Medulla oblongata (tissue), 1 donor: ENCODE measurements at regions not wholly inside any gene's neighbourhood (a gene's known extent, or its start where the extent isn't known, plus 50 kb on each side); places are given as distances from the start of the nearest gene placed in this dataset.

Source experiments
- DNase-seq: peaks from one replicate; pipeline ENCODE4 v3.0.0-alpha.2; 2015; ENCODE audit errors: extremely low spot score

GRCh38 chr22:47388778-47389177 lies 626.3 kb downstream of the TBC1D22A start:
- DNase-seq, result no peak

GRCh38 chr22:47388331-47388730 lies 625.9 kb downstream of the TBC1D22A start:
- no peak for DNase-seq

GRCh38 chr22:47386812-47387510 lies 624.5 kb downstream of the TBC1D22A start:
- peak; percentile 3 for DNase-seq

- no peak for DNase-seq
These were observed 622.5 kb downstream of the TBC1D22A start for GRCh38 chr22:47384977-47385376.

GRCh38 chr22:47382164-47382890 lies 619.9 kb downstream of the TBC1D22A start:
- DNase-seq, result no peak

- DNase-seq, result no peak
These were observed 618.8 kb downstream of the TBC1D22A start for GRCh38 chr22:47381240-47381639.

- DNase-seq, result no peak
These were observed 618.2 kb downstream of the TBC1D22A start for GRCh38 chr22:47380692-47381091.

GRCh38 chr22:47379037-47379436 lies 616.6 kb downstream of the TBC1D22A start:
- no peak for DNase-seq

GRCh38 chr22:47377926-47378560 lies 615.6 kb downstream of the TBC1D22A start:
- no peak for DNase-seq

- no peak for DNase-seq
These were observed 614.6 kb downstream of the TBC1D22A start for GRCh38 chr22:47376901-47377505.

- no peak for DNase-seq
These were observed 613.9 kb downstream of the TBC1D22A start for GRCh38 chr22:47376322-47376700.

GRCh38 chr22:47375621-47376321 lies 613.3 kb downstream of the TBC1D22A start:
- DNase-seq, result no peak

- DNase-seq, result no peak
These were observed 612.6 kb downstream of the TBC1D22A start for GRCh38 chr22:47374901-47375575.

- no peak for DNase-seq
These were observed 611.9 kb downstream of the TBC1D22A start for GRCh38 chr22:47374273-47374771.

GRCh38 chr22:47373648-47374272 lies 611.3 kb downstream of the TBC1D22A start:
- no peak for DNase-seq

- DNase-seq, result no peak
These were observed 610.3 kb downstream of the TBC1D22A start for GRCh38 chr22:47372596-47373385.

GRCh38 chr22:47372111-47372581 lies 609.7 kb downstream of the TBC1D22A start:
- no peak for DNase-seq

- DNase-seq, result no peak
These were observed 609.0 kb downstream of the TBC1D22A start for GRCh38 chr22:47371263-47372090.
